Activated CD8-positive, alpha-beta T cell treated with anti-CD3 and anti-CD28 coated beads for 36 hours (primary cell): ENCODE measurements at regions not wholly inside any gene's neighbourhood (a gene's known extent, or its start where the extent isn't known, plus 50 kb on each side); places are given as distances from the start of the nearest gene placed in this dataset.

Experiments
- ATAC-seq: fragments of 200-7000 bp; cut with Tn5 transposase; one replicate; pipeline ENCODE4 v1.10.0; 2021; ENCODE audit warnings: mild to moderate bottlenecking, moderate library complexity
- CTCF ChIA-PET: fragments of 350-600 bp; sonication (Branson Sonifier 250); formaldehyde crosslinking; loops from one replicate; lab custom pipeline; 2021; ENCODE audit warnings: antibody characterized with exemption; lab: Charles Lee
- POLR2A ChIA-PET: fragments of 350-600 bp; sonication (Branson Sonifier 250); formaldehyde crosslinking; loops from one replicate; lab custom pipeline; 2021; ENCODE audit warnings: antibody characterized with exemption; lab: Charles Lee
- DNase-seq: peaks from one replicate; pipeline ENCODE4 v3.0.0-alpha.2; 2020
- H3K27ac Mint-ChIP-seq: one replicate; pipeline ENCODE4 v1.8.0; 2021; ENCODE audit warnings: mild to moderate bottlenecking, mixed read lengths
- H3K27me3 Mint-ChIP-seq: one replicate; pipeline ENCODE4 v1.8.0; 2021; ENCODE audit warnings: mixed read lengths
- H3K36me3 Mint-ChIP-seq: one replicate; pipeline ENCODE4 v1.8.0; 2021; ENCODE audit warnings: low read depth, mixed read lengths
- H3K4me1 Mint-ChIP-seq: one replicate; pipeline ENCODE4 v1.8.0; 2021; ENCODE audit warnings: low read depth, mixed read lengths
- H3K4me3 Mint-ChIP-seq: one replicate; pipeline ENCODE4 v1.8.0; 2021; ENCODE audit warnings: mild to moderate bottlenecking, moderate library complexity, mixed read lengths
- H3K9me3 Mint-ChIP-seq: one replicate; pipeline ENCODE4 v1.8.0; 2021; ENCODE audit warnings: mixed read lengths
- CTCF ChIP-seq: fragments of 200-600 bp; IDR thresholded peaks from one replicate; pipeline ENCODE4 v1.8.0; 2022; ENCODE audit warnings: antibody characterized with exemption, mild to moderate bottlenecking
- intact Hi-C: fragments of 100-400 bp; cut with micrococcal nuclease; formaldehyde crosslinking; loops from one replicate; pipeline ENCODE4 v1.10.0; 2022

DNA sequence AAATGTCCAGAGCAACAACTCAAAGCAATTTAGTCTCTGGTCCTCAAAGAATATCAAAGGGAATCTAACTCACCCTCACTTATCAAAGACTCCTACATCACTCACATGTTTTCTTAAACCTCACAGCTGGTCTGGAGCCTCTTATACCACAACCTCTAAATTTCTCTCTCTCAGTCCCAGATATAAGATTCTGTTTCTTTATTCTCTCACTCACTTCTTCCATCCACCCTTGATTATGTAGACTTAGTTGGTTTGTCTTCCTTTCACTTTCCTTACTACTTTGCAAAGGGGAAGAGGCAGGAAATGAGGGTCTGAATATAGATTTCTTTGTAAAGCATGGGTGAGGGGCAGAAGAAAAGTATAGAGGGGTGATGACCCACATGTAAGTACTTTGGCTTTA, 75.4 kb upstream of the STARD4 start:
- ATAC-seq = peak; percentile 65
- ChIA-PET POLR2A (no interaction called here), CTCF (interaction anchor here (1.8 kb wide), 1 partner anchor 37 kb away, joined by 4 read pairs; no protein-coding TSS in a partner anchor)
- intact Hi-C loops = no loop called here
- H3K36me3 Mint-ChIP-seq = no peaks in the 10 kb centered on the region
- H3K27me3 Mint-ChIP-seq = no peaks in the 10 kb centered on the region
- no peaks in the 10 kb centered on the region for H3K9me3 Mint-ChIP-seq
- peaks cover 32% of the 10 kb centered on the region for H3K4me1 Mint-ChIP-seq
- DNase-seq = no peak
- no peak overlapping the region for H3K4me3 Mint-ChIP-seq
- TF ChIP-seq CTCF = no peak
- H3K27ac Mint-ChIP-seq = peak overlapping the region; percentile 69

GRCh38 chr5:111585946-111586345, 73.6 kb upstream of the STARD4 start:
- ChIA-PET POLR2A (no interaction called here), CTCF (no interaction called here)
- intact Hi-C loops = no loop called here
- peaks cover 32% of the 10 kb centered on the region for H3K4me1 Mint-ChIP-seq
- H3K9me3 Mint-ChIP-seq = no peaks in the 10 kb centered on the region
- TF ChIP-seq CTCF = no peak
- H3K4me3 Mint-ChIP-seq = no peak overlapping the region
- DNase-seq (no peak), ATAC-seq (no peak)
- no peaks in the 10 kb centered on the region for H3K27me3 Mint-ChIP-seq
- no peak overlapping the region for H3K27ac Mint-ChIP-seq
- no peaks in the 10 kb centered on the region for H3K36me3 Mint-ChIP-seq

- Mint-ChIP-seq H3K9me3 (no peaks in the 10 kb centered on the region), H3K4me1 (peaks cover 32% of the 10 kb centered on the region), H3K27me3 (no peaks in the 10 kb centered on the region), H3K36me3 (no peaks in the 10 kb centered on the region), H3K4me3 (no peak overlapping the region), H3K27ac (no peak overlapping the region)
- intact Hi-C loops = no loop called here
- no peak for DNase-seq
- no peak for ATAC-seq
- ChIA-PET CTCF (interaction anchor here (1.5 kb wide), 1 partner anchor 54 kb away, joined by 3 read pairs; no protein-coding TSS in a partner anchor), POLR2A (no interaction called here)
- TF ChIP-seq CTCF = no peak
Observed at GRCh38 chr5:111585291-111585690, 73.0 kb upstream of the STARD4 start.

- ChIA-PET CTCF (interaction anchor here (1.5 kb wide), 1 partner anchor 53 kb away, joined by 3 read pairs; no protein-coding TSS in a partner anchor), POLR2A (interaction anchor here (0.6 kb wide), 1 partner anchor 176 kb away, joined by 4 read pairs; no protein-coding TSS in a partner anchor)
- Mint-ChIP-seq H3K27ac (peak overlapping the region; percentile 67), H3K36me3 (no peaks in the 10 kb centered on the region), H3K9me3 (peaks cover 3% of the 10 kb centered on the region), H3K4me3 (no peak overlapping the region), H3K4me1 (peaks cover 32% of the 10 kb centered on the region), H3K27me3 (no peaks in the 10 kb centered on the region)
- peak; percentile 96 for ATAC-seq
- no peak for TF ChIP-seq CTCF
- intact Hi-C loops = no loop called here
- DNase-seq = peak; percentile 39
Observed at GRCh38 chr5:111584651-111585050, 72.3 kb upstream of the STARD4 start.

- Mint-ChIP-seq H3K4me3 (no peak overlapping the region), H3K27ac (no peak overlapping the region), H3K36me3 (no peaks in the 10 kb centered on the region), H3K27me3 (no peaks in the 10 kb centered on the region), H3K4me1 (peaks cover 32% of the 10 kb centered on the region), H3K9me3 (peaks cover 6% of the 10 kb centered on the region)
- no peak for TF ChIP-seq CTCF
- intact Hi-C loops = no loop called here
- ChIA-PET CTCF (interaction anchor here (1.5 kb wide), 1 partner anchor 52 kb away, joined by 3 read pairs; no protein-coding TSS in a partner anchor), POLR2A (no interaction called here)
- no peak for DNase-seq
- no peak for ATAC-seq
Observed at GRCh38 chr5:111583758-111584203, 71.4 kb upstream of the STARD4 start.
